Suppressor macrophage (primary cell): ENCODE measurements at regions not wholly inside any gene's neighbourhood (a gene's known extent, or its start where the extent isn't known, plus 50 kb on each side); places are given as distances from the start of the nearest gene placed in this dataset.
"Not testable (repeated sequence)": the region's sequence is repeated elsewhere in the genome, so short reads cannot be mapped to it uniquely, and the experiment has no call there.

Experiments
- DNase-seq, 4 experiments: peaks; one replicate each; pipeline ENCODE4 v3.0.0-alpha.2; 2020 to 2022

- DNase-seq: no peak
These were observed 98.1 kb upstream of the ANXA1 start for GRCh38 chr9:73053543-73053942.

- no peak for DNase-seq
These were observed 98.2 kb upstream of the ALDH1A1 start for GRCh38 chr9:73050887-73051550.

GRCh38 chr9:73050065-73050816, 97.4 kb upstream of the ALDH1A1 start:
- no peak for DNase-seq

- DNase-seq: no peak
These were observed 96.4 kb upstream of the ALDH1A1 start for GRCh38 chr9:73049280-73049679.

GRCh38 chr9:73046769-73047168, 93.9 kb upstream of the ALDH1A1 start:
- DNase-seq: no peak

GRCh38 chr9:73044776-73045175, 91.9 kb upstream of the ALDH1A1 start:
- not testable (repeated sequence) for DNase-seq

- no peak for DNase-seq
These were observed 89.3 kb upstream of the ALDH1A1 start for GRCh38 chr9:73042155-73042554.

GRCh38 chr9:73039271-73040263, 86.7 kb upstream of the ALDH1A1 start:
- no peak for DNase-seq

GRCh38 chr9:73038613-73039012, 85.8 kb upstream of the ALDH1A1 start:
- no peak for DNase-seq

- no peak for DNase-seq
These were observed 85.2 kb upstream of the ALDH1A1 start for GRCh38 chr9:73038089-73038509.

GRCh38 chr9:73037613-73038012, 84.8 kb upstream of the ALDH1A1 start:
- DNase-seq: no peak

GRCh38 chr9:73034962-73035361, 82.1 kb upstream of the ALDH1A1 start:
- DNase-seq: no peak

- no peak for DNase-seq
These were observed 78.5 kb upstream of the ALDH1A1 start for GRCh38 chr9:73031350-73031749.

- DNase-seq: no peak
These were observed 77.6 kb upstream of the ALDH1A1 start for GRCh38 chr9:73030370-73031030.

- no peak for DNase-seq
These were observed 76.5 kb upstream of the ALDH1A1 start for GRCh38 chr9:73029346-73029745.

- no peak for DNase-seq
These were observed 73.5 kb upstream of the ALDH1A1 start for GRCh38 chr9:73026375-73026774.

- no peak for DNase-seq
These were observed 71.8 kb upstream of the ALDH1A1 start for GRCh38 chr9:73024601-73025034.

- peak; percentile 64 to 83 (median 69) for DNase-seq
These were observed 70.2 kb upstream of the ALDH1A1 start for GRCh38 chr9:73023025-73023541.

GRCh38 chr9:73022353-73022752, 69.5 kb upstream of the ALDH1A1 start:
- no peak for DNase-seq

- no peak for DNase-seq
These were observed 68.0 kb upstream of the ALDH1A1 start for GRCh38 chr9:73020877-73021276.

GRCh38 chr9:73014011-73014410, 61.2 kb upstream of the ALDH1A1 start:
- DNase-seq: no peak

GRCh38 chr9:73011956-73012355, 59.1 kb upstream of the ALDH1A1 start:
- no peak for DNase-seq
